GM12875 (cell line): ENCODE measurements at regions not wholly inside any gene's neighbourhood (a gene's known extent, or its start where the extent isn't known, plus 50 kb on each side); places are given as distances from the start of the nearest gene placed in this dataset.

ENCODE experiments used
- H3K4me3 ChIP-seq: one replicate; pipeline ENCODE4 v1.5.1; 2011; ENCODE audit warnings: low read depth, low read length, control low read depth
- TF ChIP-seq, protein P1 (sequence below): IDR thresholded peaks from 2 replicates; pipeline ENCODE4 v1.5.1; 2011; ENCODE audit warnings: low read depth, mild to moderate bottlenecking, control low read depth, inconsistent platforms, low read length, moderate library complexity, borderline replicate concordance; ENCODE audit not compliant: insufficient read depth

DNA sequence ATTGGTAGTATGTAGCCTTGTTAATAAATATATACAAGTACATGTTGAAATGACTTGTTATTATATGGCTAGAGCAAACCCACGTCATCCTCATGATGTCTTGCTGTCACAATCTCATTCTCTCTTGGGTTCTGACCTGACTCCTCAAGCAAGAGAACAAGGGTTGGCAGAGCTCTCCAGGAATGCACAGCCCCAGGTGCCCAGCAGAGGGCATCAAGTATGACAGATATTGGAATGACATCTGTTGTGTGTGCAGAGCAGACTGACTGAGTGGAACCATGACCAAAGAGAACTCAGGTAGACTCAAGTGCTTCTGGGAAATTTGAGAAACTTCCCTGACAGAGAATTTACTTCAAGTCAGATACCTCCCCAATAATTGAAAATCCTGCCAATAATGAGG is 90.6 kb downstream of the PAX1 start:
- H3K4me3 ChIP-seq, result no peak overlapping the region
- TF ChIP-seq, protein P1, sequence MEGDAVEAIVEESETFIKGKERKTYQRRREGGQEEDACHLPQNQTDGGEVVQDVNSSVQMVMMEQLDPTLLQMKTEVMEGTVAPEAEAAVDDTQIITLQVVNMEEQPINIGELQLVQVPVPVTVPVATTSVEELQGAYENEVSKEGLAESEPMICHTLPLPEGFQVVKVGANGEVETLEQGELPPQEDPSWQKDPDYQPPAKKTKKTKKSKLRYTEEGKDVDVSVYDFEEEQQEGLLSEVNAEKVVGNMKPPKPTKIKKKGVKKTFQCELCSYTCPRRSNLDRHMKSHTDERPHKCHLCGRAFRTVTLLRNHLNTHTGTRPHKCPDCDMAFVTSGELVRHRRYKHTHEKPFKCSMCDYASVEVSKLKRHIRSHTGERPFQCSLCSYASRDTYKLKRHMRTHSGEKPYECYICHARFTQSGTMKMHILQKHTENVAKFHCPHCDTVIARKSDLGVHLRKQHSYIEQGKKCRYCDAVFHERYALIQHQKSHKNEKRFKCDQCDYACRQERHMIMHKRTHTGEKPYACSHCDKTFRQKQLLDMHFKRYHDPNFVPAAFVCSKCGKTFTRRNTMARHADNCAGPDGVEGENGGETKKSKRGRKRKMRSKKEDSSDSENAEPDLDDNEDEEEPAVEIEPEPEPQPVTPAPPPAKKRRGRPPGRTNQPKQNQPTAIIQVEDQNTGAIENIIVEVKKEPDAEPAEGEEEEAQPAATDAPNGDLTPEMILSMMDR, result peak; percentile 40; the same call in 1 of the 2 replicates

DNA sequence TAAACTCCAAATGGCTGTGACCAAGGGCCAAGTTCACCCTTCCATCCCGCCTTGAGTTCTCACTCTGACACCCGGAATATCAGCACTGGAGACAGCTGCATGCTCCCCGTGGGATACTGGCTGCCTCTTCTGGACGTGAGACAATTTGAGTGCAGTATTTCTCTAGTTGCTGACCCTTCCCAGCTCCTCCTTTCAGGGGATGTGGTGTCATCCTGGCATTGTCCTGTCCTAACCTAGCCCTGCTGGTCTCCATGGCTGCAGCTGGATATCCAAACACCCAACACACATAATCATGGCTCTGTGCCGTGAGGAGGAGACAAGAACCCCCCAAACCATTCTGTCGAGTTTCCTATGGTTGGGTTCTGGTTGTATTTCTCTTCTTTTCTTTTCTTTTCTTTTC is 82.6 kb downstream of the PAX1 start:
- TF ChIP-seq, protein P1, result no peak

DNA sequence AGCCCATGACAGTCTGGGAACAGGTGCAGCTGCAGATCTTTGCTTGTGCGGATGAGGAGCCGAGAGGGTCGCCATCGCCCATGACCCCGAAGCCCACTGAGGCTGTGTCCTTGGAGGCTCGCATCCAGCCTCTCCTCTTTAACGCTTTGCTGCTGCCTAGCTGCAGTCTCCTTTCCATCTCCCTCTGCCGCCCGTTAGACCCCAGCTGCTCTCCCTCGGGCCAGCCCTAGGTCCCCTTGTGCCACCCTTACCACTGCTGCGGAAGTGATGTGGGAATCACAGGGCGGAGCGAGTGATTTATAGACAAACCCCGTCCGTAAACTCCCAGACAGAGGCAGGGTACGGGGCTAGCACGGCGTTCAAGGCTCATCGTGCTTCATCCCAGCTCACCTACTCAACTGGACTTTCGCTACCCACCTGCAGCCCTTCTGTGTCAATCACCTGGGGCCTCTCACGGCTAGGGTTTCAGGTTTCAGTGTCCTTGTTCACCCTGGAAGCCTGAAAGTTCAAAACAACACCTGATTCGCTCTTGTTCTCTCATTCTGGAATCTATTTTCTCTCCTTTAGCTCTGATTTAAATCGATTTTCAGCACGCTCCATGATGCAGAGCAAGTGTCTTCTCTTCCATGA is 76.1 kb downstream of the PAX1 start:
- no peak overlapping the region for H3K4me3 ChIP-seq
- TF ChIP-seq, protein P1, result no peak

More for the DNA sequence above, 82.6 kb downstream of the PAX1 start:
- H3K4me3 ChIP-seq, result no peak overlapping the region

DNA sequence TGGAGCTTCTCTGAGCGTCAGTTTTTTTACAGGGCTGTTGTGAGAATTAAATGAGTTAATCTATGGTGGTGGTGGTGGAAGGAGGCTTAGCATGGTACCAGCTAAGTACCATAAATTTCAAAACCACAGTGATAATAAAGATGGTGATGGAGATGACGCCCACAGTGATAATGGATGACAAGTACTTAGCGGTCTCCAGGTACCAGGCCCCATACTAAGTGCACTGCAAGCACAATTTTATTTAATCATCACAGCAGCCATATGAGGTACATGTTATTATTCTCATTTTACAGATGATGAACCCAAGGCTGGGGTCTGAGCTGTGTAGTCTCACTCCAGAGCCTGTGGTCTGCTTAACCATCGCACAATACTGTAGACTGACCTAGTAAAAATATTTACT is 75.1 kb downstream of the PAX1 start:
- TF ChIP-seq, protein P1, result no peak
- H3K4me3 ChIP-seq, result no peak overlapping the region
